ENCODE measurements at regions not wholly inside any gene's neighbourhood (a gene's known extent, or its start where the extent isn't known, plus 50 kb on each side); places are given as distances from the start of the nearest gene placed in this dataset.

DNA sequence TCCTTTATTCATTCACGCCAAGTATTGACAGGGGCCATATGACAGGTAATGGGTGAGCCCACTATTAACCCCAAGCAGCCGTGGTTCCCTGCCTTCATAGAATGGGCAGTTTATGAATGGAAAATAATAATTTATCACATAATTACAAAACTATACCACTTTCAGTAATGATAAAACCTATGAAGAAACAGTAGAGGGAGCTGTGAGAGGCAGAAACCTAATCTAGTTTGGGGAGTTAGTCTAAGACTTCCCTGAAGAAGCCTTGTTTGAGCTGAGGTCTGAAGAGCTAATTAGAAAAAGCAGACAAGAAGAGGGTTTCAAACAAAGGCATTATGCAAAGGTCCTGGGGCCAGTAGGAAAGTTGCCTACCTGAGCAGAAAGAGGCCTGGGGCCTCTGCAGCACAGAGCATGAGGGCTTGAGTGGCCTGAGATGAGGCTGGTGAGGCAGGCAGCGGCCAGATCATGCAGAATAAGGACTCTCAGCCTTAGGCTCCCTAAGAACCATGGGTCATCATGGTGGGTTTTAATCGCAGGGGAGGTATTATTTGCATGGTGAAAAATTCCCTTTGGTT lies 142.8 kb downstream of the ATG4C start:
- Histone ChIP-seq H3K4me3 (no peak overlapping the region), H3K27me3 (no peaks in the 10 kb centered on the region), H3K36me3 (no peaks in the 10 kb centered on the region), H3K4me1 (no peaks in the 10 kb centered on the region), H3K9ac (ENCODE audit: low read depth in 2 of 2, low read length in 2 of 2) (no peak overlapping the region), H3K9me3 (no peaks in the 10 kb centered on the region), H3K27ac (no peak overlapping the region)
- intact Hi-C loops (cut with DNase I): no loop called here
- TF ChIP-seq, protein P1, sequence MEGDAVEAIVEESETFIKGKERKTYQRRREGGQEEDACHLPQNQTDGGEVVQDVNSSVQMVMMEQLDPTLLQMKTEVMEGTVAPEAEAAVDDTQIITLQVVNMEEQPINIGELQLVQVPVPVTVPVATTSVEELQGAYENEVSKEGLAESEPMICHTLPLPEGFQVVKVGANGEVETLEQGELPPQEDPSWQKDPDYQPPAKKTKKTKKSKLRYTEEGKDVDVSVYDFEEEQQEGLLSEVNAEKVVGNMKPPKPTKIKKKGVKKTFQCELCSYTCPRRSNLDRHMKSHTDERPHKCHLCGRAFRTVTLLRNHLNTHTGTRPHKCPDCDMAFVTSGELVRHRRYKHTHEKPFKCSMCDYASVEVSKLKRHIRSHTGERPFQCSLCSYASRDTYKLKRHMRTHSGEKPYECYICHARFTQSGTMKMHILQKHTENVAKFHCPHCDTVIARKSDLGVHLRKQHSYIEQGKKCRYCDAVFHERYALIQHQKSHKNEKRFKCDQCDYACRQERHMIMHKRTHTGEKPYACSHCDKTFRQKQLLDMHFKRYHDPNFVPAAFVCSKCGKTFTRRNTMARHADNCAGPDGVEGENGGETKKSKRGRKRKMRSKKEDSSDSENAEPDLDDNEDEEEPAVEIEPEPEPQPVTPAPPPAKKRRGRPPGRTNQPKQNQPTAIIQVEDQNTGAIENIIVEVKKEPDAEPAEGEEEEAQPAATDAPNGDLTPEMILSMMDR (IDR thresholded peaks at IDR 0.05): no peak
- DNase-seq: no peak

DNA sequence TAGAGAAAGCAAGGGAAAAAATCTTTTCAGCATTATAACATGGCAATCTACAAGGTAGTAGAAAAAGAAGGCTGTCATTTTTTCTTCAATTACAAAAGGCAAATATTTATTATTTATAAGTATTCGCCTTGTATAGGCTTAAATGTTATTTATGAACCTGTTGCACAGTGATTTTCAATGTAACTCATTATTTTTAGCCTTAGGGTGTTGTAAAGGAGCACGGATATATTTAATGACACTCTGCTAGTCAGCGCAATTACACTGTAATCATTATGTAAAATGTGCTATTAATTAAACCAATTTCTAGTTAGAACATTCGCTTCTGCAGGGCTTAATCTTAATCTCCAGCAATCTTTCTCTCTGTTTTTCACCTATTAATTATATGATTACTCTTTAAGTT lies 145.0 kb downstream of the ATG4C start:
- no peak overlapping the region for H3K27ac ChIP-seq
- no peaks in the 10 kb centered on the region for H3K4me1 ChIP-seq
- H3K4me3 ChIP-seq: no peak overlapping the region
- H3K9me3 ChIP-seq: no peaks in the 10 kb centered on the region
- no peak for DNase-seq
- no peak overlapping the region for H3K9ac ChIP-seq (ENCODE audit: low read depth in 2 of 2, low read length in 2 of 2)
- TF ChIP-seq, protein P1 (IDR thresholded peaks at IDR 0.05): no peak
- no peaks in the 10 kb centered on the region for H3K36me3 ChIP-seq
- intact Hi-C loops (cut with DNase I): no loop called here
- H3K27me3 ChIP-seq: no peaks in the 10 kb centered on the region

DNA sequence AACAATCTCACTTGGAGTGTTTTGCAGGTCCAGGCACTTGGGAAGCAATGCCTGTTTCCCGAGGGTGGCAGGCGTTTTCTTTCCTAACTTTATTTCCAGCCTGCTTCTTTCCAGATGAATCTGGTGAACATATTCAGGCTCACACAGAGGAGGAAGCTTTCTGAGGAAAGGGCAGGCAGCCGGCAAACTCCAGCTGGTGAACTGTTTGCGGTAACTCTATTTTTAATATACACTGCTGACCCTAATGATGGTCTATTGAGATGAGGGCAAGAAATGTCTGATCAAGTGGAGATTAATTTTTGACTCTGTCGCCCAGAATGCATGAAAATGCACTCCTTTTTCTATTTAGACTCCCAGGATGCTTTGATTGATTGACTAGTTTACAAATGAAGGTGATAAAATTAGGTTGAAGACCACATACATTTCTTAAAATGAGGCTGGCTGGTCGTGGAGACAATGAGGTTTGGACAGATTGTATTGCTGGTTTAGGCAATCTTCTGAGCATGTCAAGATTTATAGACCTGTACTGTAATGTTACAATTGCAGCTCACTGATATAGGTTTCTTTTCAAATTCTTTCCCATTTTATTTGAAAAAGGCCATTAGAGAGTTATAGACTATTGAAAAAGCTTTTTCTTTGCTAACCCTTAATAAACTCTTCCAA lies 153.8 kb downstream of the ATG4C start:
- Histone ChIP-seq H3K9ac (ENCODE audit: low read depth in 2 of 2, low read length in 2 of 2) (no peak overlapping the region), H3K4me3 (no peak overlapping the region), H3K4me1 (no peaks in the 10 kb centered on the region), H3K27ac (no peak overlapping the region), H3K36me3 (no peaks in the 10 kb centered on the region), H3K9me3 (no peaks in the 10 kb centered on the region), H3K27me3 (no peaks in the 10 kb centered on the region)
- DNase-seq: no peak
- intact Hi-C loops (cut with DNase I): no loop called here
- TF ChIP-seq, protein P1 (IDR thresholded peaks at IDR 0.05): no peak

DNA sequence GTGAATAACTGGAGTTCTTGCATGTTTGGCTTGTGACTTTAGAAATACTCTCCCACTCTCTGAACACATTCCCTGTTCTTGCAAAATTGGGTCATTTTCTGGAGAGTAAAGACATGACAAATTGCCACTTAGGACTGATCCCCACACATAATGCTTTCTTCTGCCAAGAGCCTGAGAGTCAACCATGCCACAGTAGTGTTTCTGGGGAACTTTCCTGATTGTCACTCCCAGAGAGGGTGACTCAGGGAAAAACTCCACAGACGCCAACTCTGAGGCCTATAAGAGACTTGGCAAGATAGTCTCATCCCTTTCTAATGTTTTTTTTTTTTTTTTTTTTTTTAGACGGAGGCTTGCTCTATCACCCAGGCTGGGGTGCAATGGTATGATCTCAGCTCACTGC lies 157.8 kb downstream of the ATG4C start:
- no peak overlapping the region for H3K4me3 ChIP-seq
- H3K4me1 ChIP-seq: no peaks in the 10 kb centered on the region
- no peak overlapping the region for H3K9ac ChIP-seq (ENCODE audit: low read depth in 2 of 2, low read length in 2 of 2)
- TF ChIP-seq, protein P1 (IDR thresholded peaks at IDR 0.05): no peak
- no peaks in the 10 kb centered on the region for H3K9me3 ChIP-seq
- DNase-seq: no peak
- no peaks in the 10 kb centered on the region for H3K27me3 ChIP-seq
- intact Hi-C loops (cut with DNase I): no loop called here
- H3K27ac ChIP-seq: no peak overlapping the region
- no peaks in the 10 kb centered on the region for H3K36me3 ChIP-seq

DNA sequence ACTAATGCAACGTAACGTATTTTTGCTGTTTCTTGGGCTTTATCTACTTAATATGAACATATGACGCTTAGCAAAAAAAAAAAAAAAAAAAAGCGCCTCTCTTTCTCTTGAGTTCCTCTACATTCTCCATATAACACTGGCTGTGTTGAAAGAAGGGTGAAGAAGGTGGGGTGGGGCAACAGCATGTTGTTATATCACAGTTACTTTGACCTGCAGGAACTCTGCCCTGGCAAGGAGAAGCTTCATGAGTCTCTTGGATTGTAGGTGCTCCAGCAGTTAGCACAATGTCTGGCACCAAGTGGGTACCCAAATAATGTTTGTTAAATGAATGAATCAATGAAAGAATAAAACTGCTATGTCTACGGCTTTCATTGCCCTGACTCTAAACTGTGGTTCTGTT lies 162.6 kb downstream of the ATG4C start:
- Histone ChIP-seq H3K4me3 (no peak overlapping the region), H3K36me3 (no peaks in the 10 kb centered on the region), H3K9ac (ENCODE audit: low read depth in 2 of 2, low read length in 2 of 2) (no peak overlapping the region), H3K27me3 (no peaks in the 10 kb centered on the region), H3K9me3 (no peaks in the 10 kb centered on the region), H3K27ac (no peak overlapping the region), H3K4me1 (no peaks in the 10 kb centered on the region)
- DNase-seq: no peak
- TF ChIP-seq, protein P1 (IDR thresholded peaks at IDR 0.05): no peak
- intact Hi-C loops (cut with DNase I): no loop called here

Measured in colonic mucosa (tissue), 4 donors.